Breast epithelium (tissue), 4 donors: ENCODE measurements at regions not wholly inside any gene's neighbourhood (a gene's known extent, or its start where the extent isn't known, plus 50 kb on each side); places are given as distances from the start of the nearest gene placed in this dataset.
"Not testable (repeated sequence)": the region's sequence is repeated elsewhere in the genome, so short reads cannot be mapped to it uniquely, and the experiment has no call there.

Experiments used
- DNase-seq, 2 donors: peaks; one replicate each; pipeline ENCODE4 v3.0.0-alpha.2; 2019; ENCODE audit warnings: low spot score in 2 of 2
- H3K27ac ChIP-seq, 2 donors: fragments of 200-600 bp; sonication (generic) in 1 of 2; one replicate each; pipeline ENCODE4 v1.5.1; 2016 to 2019; ENCODE audit warnings: mild to moderate bottlenecking in 1 of 2
- H3K27me3 ChIP-seq, 2 donors: fragments of 200-600 bp; sonication (generic) in 1 of 2; one replicate each; pipeline versions ENCODE4 v1.5.1 to v1.6.0; 2017 to 2019; ENCODE audit warnings: control low read depth in 1 of 2, mild to moderate bottlenecking in 1 of 2
- H3K36me3 ChIP-seq: fragments of 200-600 bp; one replicate; pipeline ENCODE4 v1.5.1; 2019
- H3K4me1 ChIP-seq, 2 donors: fragments of 200-600 bp; sonication (generic); one replicate each; pipeline ENCODE4 v1.5.1; 2016 to 2019; ENCODE audit warnings: control low read depth in 1 of 2
- H3K4me3 ChIP-seq, 3 donors: fragments of 200-600 bp; sonication (generic); 1 replicate in 2 of 3; 2 replicates in 1 of 3; pipeline ENCODE4 v1.5.1; 2016 to 2019; ENCODE audit warnings: mild to moderate bottlenecking in 3 of 3, moderate library complexity in 2 of 3
- H3K9me3 ChIP-seq, 2 donors: fragments of 200-600 bp; sonication (generic) in 1 of 2; one replicate each; pipeline ENCODE4 v1.5.1; 2016 to 2019; ENCODE audit warnings: control low read depth in 1 of 2
- CTCF ChIP-seq, 3 donors: fragments of 450-650 bp; IDR thresholded peaks; one replicate each; pipeline ENCODE4 v1.5.1; 2016 to 2017; ENCODE audit warnings: antibody characterized with exemption in 3 of 3, mild to moderate bottlenecking in 3 of 3, moderate library complexity in 3 of 3
- POLR2A ChIP-seq: fragments of 450-650 bp; IDR thresholded peaks from one replicate; pipeline ENCODE4 v1.6.1; 2016; ENCODE audit warnings: antibody characterized with exemption, mild to moderate bottlenecking, moderate library complexity
- POLR2AphosphoS5 ChIP-seq, 3 donors: sonication (generic); formaldehyde crosslinking; IDR thresholded peaks; one replicate each; pipeline ENCODE4 v1.6.1; 2017; ENCODE audit warnings: antibody characterized with exemption in 3 of 3
- intact Hi-C: fragments of 100-400 bp; cut with DNase I; formaldehyde crosslinking; loops from one replicate; pipeline ENCODE4 v1.15.1; 2023; ENCODE audit warnings: low total_unique reads

GRCh38 chr1:170410401-170411166 is 121.4 kb upstream of the GORAB start:
- no peaks in the 10 kb centered on the region for H3K27me3 ChIP-seq
- TF ChIP-seq POLR2AphosphoS5 (IDR thresholded peaks at IDR 0.05), result no peak
- no peak for TF ChIP-seq POLR2A
- H3K4me3 ChIP-seq, result no peak overlapping the region
- H3K4me1 ChIP-seq, result no peaks in the 10 kb centered on the region
- H3K9me3 ChIP-seq, result no peaks in the 10 kb centered on the region
- no peaks in the 10 kb centered on the region for H3K36me3 ChIP-seq
- DNase-seq, result no peak
- intact Hi-C loops, result no loop called here
- peak overlapping the region; percentile 28 to 52 for H3K27ac ChIP-seq

- intact Hi-C loops, result no loop called here
- Histone ChIP-seq H3K9me3 (no peaks in the 10 kb centered on the region), H3K4me1 (no peaks in the 10 kb centered on the region), H3K27me3 (no peaks in the 10 kb centered on the region), H3K36me3 (no peaks in the 10 kb centered on the region), H3K4me3 (no peak overlapping the region), H3K27ac (peak overlapping the region; percentile 40 to 66)
- no peak for DNase-seq
- TF ChIP-seq POLR2AphosphoS5 (IDR thresholded peaks at IDR 0.05) (no peak), POLR2A (no peak), CTCF (IDR thresholded peaks at IDR 0.05) (no peak)
Measured at GRCh38 chr1:170414989-170415709, 116.8 kb upstream of the GORAB start.

GRCh38 chr1:170415710-170416372 is 116.1 kb upstream of the GORAB start:
- Histone ChIP-seq H3K4me1 (no peaks in the 10 kb centered on the region), H3K27me3 (no peaks in the 10 kb centered on the region), H3K4me3 (no peak overlapping the region), H3K27ac (peak overlapping the region; percentile 40 to 66), H3K9me3 (no peaks in the 10 kb centered on the region), H3K36me3 (no peaks in the 10 kb centered on the region)
- intact Hi-C loops, result no loop called here
- DNase-seq, result no peak
- TF ChIP-seq POLR2AphosphoS5 (IDR thresholded peaks at IDR 0.05) (no peak), CTCF (IDR thresholded peaks at IDR 0.05) (no peak), POLR2A (no peak)

- H3K4me1 ChIP-seq, result no peaks in the 10 kb centered on the region
- intact Hi-C loops, result no loop called here
- no peaks in the 10 kb centered on the region for H3K36me3 ChIP-seq
- H3K27me3 ChIP-seq, result no peaks in the 10 kb centered on the region
- TF ChIP-seq CTCF (IDR thresholded peaks at IDR 0.05), result no peak
- no peak for TF ChIP-seq POLR2AphosphoS5 (IDR thresholded peaks at IDR 0.05)
- TF ChIP-seq POLR2A, result no peak
- DNase-seq, result no peak
- no peak overlapping the region for H3K4me3 ChIP-seq
- H3K9me3 ChIP-seq, result no peaks in the 10 kb centered on the region
- no peak overlapping the region for H3K27ac ChIP-seq
Measured at GRCh38 chr1:170424346-170424745, 107.6 kb upstream of the GORAB start.

- H3K27me3 ChIP-seq, result no peaks in the 10 kb centered on the region
- no peak for DNase-seq
- H3K9me3 ChIP-seq, result no peaks in the 10 kb centered on the region
- no peak overlapping the region for H3K4me3 ChIP-seq
- H3K36me3 ChIP-seq, result no peaks in the 10 kb centered on the region
- H3K27ac ChIP-seq, result no peak overlapping the region
- intact Hi-C loops, result no loop called here
- TF ChIP-seq POLR2AphosphoS5 (IDR thresholded peaks at IDR 0.05), result no peak
- no peak for TF ChIP-seq CTCF (IDR thresholded peaks at IDR 0.05)
- no peak for TF ChIP-seq POLR2A
- no peaks in the 10 kb centered on the region for H3K4me1 ChIP-seq
Measured at GRCh38 chr1:170426596-170426995, 105.4 kb upstream of the GORAB start.

GRCh38 chr1:170427002-170427401 is 105.0 kb upstream of the GORAB start:
- H3K36me3 ChIP-seq, H3K27me3 ChIP-seq, DNase-seq, intact Hi-C loops, H3K4me1 ChIP-seq, H3K4me3 ChIP-seq, H3K27ac ChIP-seq, H3K9me3 ChIP-seq: not testable (repeated sequence)
